GM10266 (cell line): ENCODE measurements at regions not wholly inside any gene's neighbourhood (a gene's known extent, or its start where the extent isn't known, plus 50 kb on each side); places are given as distances from the start of the nearest gene placed in this dataset.

ENCODE experiments used
- DNase-seq: peaks from one replicate; pipeline ENCODE4 v3.0.0; 2012; ENCODE audit errors: extremely low spot score
- TF ChIP-seq, protein P1 (sequence below): IDR thresholded peaks from 2 replicates; pipeline ENCODE4 v1.5.1; 2012; ENCODE audit warnings: mild to moderate bottlenecking, low read depth; ENCODE audit not compliant: control insufficient read depth, insufficient read depth; ENCODE audit errors: missing control alignments

- no peak for DNase-seq
- TF ChIP-seq, protein P1, sequence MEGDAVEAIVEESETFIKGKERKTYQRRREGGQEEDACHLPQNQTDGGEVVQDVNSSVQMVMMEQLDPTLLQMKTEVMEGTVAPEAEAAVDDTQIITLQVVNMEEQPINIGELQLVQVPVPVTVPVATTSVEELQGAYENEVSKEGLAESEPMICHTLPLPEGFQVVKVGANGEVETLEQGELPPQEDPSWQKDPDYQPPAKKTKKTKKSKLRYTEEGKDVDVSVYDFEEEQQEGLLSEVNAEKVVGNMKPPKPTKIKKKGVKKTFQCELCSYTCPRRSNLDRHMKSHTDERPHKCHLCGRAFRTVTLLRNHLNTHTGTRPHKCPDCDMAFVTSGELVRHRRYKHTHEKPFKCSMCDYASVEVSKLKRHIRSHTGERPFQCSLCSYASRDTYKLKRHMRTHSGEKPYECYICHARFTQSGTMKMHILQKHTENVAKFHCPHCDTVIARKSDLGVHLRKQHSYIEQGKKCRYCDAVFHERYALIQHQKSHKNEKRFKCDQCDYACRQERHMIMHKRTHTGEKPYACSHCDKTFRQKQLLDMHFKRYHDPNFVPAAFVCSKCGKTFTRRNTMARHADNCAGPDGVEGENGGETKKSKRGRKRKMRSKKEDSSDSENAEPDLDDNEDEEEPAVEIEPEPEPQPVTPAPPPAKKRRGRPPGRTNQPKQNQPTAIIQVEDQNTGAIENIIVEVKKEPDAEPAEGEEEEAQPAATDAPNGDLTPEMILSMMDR, result no peak
Observed at GRCh38 chr17:72354071-72354470, 233.3 kb downstream of the SOX9 start.

GRCh38 chr17:72357764-72358365 is 237.0 kb downstream of the SOX9 start:
- TF ChIP-seq, protein P1, result no peak
- no peak for DNase-seq

- TF ChIP-seq, protein P1, result no peak
- no peak for DNase-seq
Observed at GRCh38 chr17:72358465-72358864, 237.6 kb downstream of the SOX9 start.

DNA sequence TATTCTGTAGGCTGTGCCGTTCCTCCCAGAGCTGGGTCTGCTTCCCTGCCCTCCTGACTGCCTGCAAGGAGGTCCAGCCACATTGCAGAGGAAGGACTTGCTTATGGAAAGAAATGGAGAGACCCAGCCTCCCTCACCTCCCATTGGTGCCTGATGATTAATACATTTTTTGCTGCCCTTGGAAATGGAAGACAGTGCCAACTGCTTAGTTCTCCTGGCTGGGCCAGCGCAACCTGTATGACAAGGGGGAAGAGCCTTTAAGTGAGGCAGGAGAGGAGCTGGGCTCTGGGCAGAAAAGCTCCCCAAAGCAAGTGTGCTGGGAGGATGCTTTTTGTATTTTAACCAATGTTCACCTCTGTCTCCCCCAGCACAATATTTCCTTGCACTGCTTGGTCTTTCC is 238.5 kb downstream of the SOX9 start:
- TF ChIP-seq, protein P1, result no peak
- DNase-seq, result no peak

- TF ChIP-seq, protein P1, result no peak
- no peak for DNase-seq
Observed at GRCh38 chr17:72359811-72360210, 239.0 kb downstream of the SOX9 start.

GRCh38 chr17:72360386-72360940 is 239.6 kb downstream of the SOX9 start:
- TF ChIP-seq, protein P1, result no peak
- DNase-seq, result no peak

DNA sequence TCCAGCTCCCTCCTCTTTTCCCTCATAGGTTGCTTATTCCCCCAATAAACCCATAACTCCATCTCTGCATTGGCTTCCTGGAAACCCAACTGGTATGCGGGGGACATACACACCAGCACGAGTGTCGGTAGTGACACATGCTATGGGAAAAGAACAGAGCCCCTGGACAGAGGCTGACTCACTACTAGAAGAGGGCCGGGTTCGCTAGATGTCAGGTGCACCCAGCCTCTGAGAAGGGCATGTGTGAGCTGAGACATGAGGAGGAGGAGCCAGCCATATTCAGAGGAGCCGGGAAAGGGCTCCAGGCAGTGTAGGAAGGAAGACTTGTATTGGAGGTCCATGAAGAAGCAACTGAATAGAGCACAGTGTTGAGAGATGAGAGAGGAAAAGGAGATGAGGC is 241.1 kb downstream of the SOX9 start:
- no peak for DNase-seq
- TF ChIP-seq, protein P1, result no peak
